ENCODE measurements at regions not wholly inside any gene's neighbourhood (a gene's known extent, or its start where the extent isn't known, plus 50 kb on each side); places are given as distances from the start of the nearest gene placed in this dataset.
A peak's percentile ranks its signal among the peaks of the same experiment; 100 is the strongest.

- peak; percentile 27 for DNase-seq (ENCODE audit: low spot score)
Measured at GRCh38 chr15:101124731-101125451, 127.0 kb downstream of the CHSY1 start.

GRCh38 chr15:101123222-101123910, 128.5 kb downstream of the CHSY1 start:
- DNase-seq (ENCODE audit: low spot score) = no peak

DNA sequence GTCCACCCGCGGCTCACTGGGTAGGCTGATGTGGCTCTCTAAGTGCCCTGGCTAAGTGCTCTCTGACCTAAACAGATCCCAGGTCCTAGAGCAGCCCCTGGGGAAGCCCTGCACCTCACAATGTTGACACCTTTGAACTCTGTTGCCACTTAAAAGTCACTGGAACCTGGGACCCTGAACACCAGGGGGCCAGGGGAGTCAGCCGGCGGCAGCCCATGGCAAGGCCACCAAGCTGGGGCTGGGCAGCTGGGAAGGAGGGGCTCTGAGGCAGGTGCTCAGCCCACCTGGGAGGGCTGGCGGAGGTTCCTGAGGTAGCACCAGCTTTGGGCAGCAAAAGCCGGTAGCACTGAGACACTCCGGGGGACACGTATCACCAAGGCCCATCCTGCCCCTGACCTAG, 129.0 kb downstream of the CHSY1 start:
- no peak for DNase-seq (ENCODE audit: low spot score)

DNA sequence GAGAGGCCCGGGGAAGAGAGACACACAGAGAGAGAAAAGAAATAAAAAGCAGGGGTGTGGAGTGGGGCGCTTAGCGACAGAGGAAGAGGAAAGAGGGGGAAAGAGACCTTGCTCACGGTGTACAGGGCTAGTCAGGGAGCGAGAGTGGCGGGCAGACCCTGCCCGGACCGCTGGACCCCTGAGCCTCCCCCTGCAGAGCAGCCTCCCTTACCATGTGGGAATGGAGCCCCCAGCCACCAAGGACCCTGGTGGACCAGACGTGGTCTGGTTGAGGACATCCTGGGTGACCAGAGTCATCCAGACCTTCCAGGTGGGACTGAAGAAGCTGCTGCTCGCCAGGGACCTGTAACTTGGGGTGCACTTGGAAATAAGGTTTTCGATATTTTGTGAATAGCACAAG, 129.6 kb downstream of the CHSY1 start:
- no peak for DNase-seq (ENCODE audit: low spot score)

DNA sequence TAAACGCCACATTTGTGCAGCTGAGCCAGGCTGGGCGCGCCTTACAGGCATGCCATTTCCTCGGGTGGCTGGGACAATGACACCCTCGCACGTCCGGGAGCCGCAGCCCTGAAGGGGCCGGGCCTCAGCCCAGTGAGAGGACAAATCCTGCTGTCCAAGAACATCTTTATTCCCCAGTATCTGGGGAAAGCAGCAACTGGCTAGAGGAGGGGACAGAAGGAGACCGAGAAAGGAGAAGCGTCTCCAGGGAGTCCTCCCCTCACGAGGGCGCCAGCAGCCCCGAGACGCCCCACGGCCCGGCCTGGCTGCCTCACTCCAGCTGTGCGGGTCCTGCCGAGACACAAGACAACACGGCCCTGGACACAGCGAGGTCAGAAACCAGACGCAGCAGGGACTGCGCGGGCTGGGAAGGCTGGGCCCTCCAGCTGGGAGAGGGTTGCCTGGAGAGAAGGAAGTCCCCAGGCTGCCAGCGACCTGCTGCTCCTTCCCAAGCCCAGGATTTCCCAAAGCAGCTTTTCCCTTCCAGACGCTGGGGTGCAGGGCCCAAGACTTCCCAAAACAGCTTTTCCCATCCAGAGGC, 130.2 kb downstream of the CHSY1 start:
- peak; percentile 31 for DNase-seq (ENCODE audit: low spot score)

- no peak for DNase-seq (ENCODE audit: low spot score)
Measured at GRCh38 chr15:101120987-101121386, 130.9 kb downstream of the CHSY1 start.

- DNase-seq (ENCODE audit: low spot score) = no peak
Measured at GRCh38 chr15:101120473-101120872, 131.4 kb downstream of the CHSY1 start.

All from kidney tubule cell (primary cell).